DMS 273 (cell line): ENCODE measurements at regions not wholly inside any gene's neighbourhood (a gene's known extent, or its start where the extent isn't known, plus 50 kb on each side); places are given as distances from the start of the nearest gene placed in this dataset.
"Not testable (repeated sequence)": the region's sequence is repeated elsewhere in the genome, so short reads cannot be mapped to it uniquely, and the experiment has no call there.

Source experiments
- DNase-seq: peaks from one replicate; lab custom pipeline; 2025; ENCODE audit not compliant: unreplicated experiment; lab: John Stamatoyannopoulos, UW

- DNase-seq: not testable (repeated sequence)
Measured at GRCh38 chr6:60574723-60575122, 1711.3 kb downstream of the KHDRBS2 start.

GRCh38 chr6:60572607-60573006, 1713.4 kb downstream of the KHDRBS2 start:
- not testable (repeated sequence) for DNase-seq

- not testable (repeated sequence) for DNase-seq
Measured at GRCh38 chr6:60571293-60572016, 1714.6 kb downstream of the KHDRBS2 start.

- DNase-seq: not testable (repeated sequence)
Measured at GRCh38 chr6:60570599-60570998, 1715.4 kb downstream of the KHDRBS2 start.

GRCh38 chr6:60567447-60568187, 1718.4 kb downstream of the KHDRBS2 start:
- DNase-seq: not testable (repeated sequence)

- DNase-seq: not testable (repeated sequence)
Measured at GRCh38 chr6:60566387-60566786, 1719.6 kb downstream of the KHDRBS2 start.

- DNase-seq: not testable (repeated sequence)
Measured at GRCh38 chr6:60559702-60560101, 1726.3 kb downstream of the KHDRBS2 start.

- DNase-seq: not testable (repeated sequence)
Measured at GRCh38 chr6:60547340-60547739, 1738.7 kb downstream of the KHDRBS2 start.

- not testable (repeated sequence) for DNase-seq
Measured at GRCh38 chr6:60524770-60525169, 1761.3 kb downstream of the KHDRBS2 start.

GRCh38 chr6:60477747-60478146, 1808.3 kb downstream of the KHDRBS2 start:
- DNase-seq: not testable (repeated sequence)

GRCh38 chr6:60473805-60474204, 1812.2 kb downstream of the KHDRBS2 start:
- not testable (repeated sequence) for DNase-seq

GRCh38 chr6:60471426-60471825, 1814.6 kb downstream of the KHDRBS2 start:
- DNase-seq: not testable (repeated sequence)

GRCh38 chr6:60450428-60450827, 1835.6 kb downstream of the KHDRBS2 start:
- DNase-seq: not testable (repeated sequence)

GRCh38 chr6:60444532-60444931, 1841.5 kb downstream of the KHDRBS2 start:
- not testable (repeated sequence) for DNase-seq

GRCh38 chr6:60439709-60440108, 1846.3 kb downstream of the KHDRBS2 start:
- DNase-seq: not testable (repeated sequence)

GRCh38 chr6:60422691-60423090, 1863.3 kb downstream of the KHDRBS2 start:
- not testable (repeated sequence) for DNase-seq

- DNase-seq: not testable (repeated sequence)
Measured at GRCh38 chr6:60416118-60416517, 1869.9 kb downstream of the KHDRBS2 start.

GRCh38 chr6:60408747-60409146, 1877.3 kb downstream of the KHDRBS2 start:
- DNase-seq: not testable (repeated sequence)

GRCh38 chr6:60403268-60403667, 1882.8 kb downstream of the KHDRBS2 start:
- DNase-seq: peak; percentile 15

- DNase-seq: not testable (repeated sequence)
Measured at GRCh38 chr6:60402490-60402889, 1883.5 kb downstream of the KHDRBS2 start.

GRCh38 chr6:60395261-60395660, 1890.8 kb downstream of the KHDRBS2 start:
- DNase-seq: not testable (repeated sequence)

- not testable (repeated sequence) for DNase-seq
Measured at GRCh38 chr6:60392969-60393368, 1893.1 kb downstream of the KHDRBS2 start.
